HEK293 (cell line): ENCODE measurements at regions not wholly inside any gene's neighbourhood (a gene's known extent, or its start where the extent isn't known, plus 50 kb on each side); places are given as distances from the start of the nearest gene placed in this dataset.

Source experiments
- CTCF ChIA-PET: fragments of 350-600 bp; formaldehyde crosslinking; extraction: SDS; loops from one replicate; lab custom pipeline; 2021; ENCODE audit warnings: antibody characterized with exemption; lab: Yijun Ruan, JAX
- POLR2A ChIA-PET: fragments of 300-600 bp; formaldehyde crosslinking; extraction: SDS; loops from one replicate; lab custom pipeline; 2020; ENCODE audit warnings: antibody characterized with exemption, inconsistent platforms; lab: Yijun Ruan, JAX
- H3K27ac ChIP-seq: fragments of 200-500 bp; sonication (Bioruptor generic); 2 replicates; pipeline ENCODE4 v1.5.1; 2014; ENCODE audit warnings: low read depth, low read length, control low read depth, inconsistent platforms; ENCODE audit errors: extremely low read depth
- H3K36me3 ChIP-seq, 2 experiments: fragments of 200-500 bp in 1 of 2; sonication (Bioruptor generic) in 1 of 2; 1 replicate in 1 of 2; 2 replicates in 1 of 2; pipeline ENCODE4 v1.5.1; 2014 to 2017; ENCODE audit warnings: inconsistent platforms in 2 of 2, low read length in 2 of 2; ENCODE audit not compliant: control insufficient read depth in 2 of 2, insufficient read depth in 1 of 2
- H3K4me1 ChIP-seq: fragments of 200-500 bp; sonication (Bioruptor generic); 2 replicates; pipeline ENCODE4 v1.5.1; 2014; ENCODE audit warnings: mild to moderate bottlenecking, low read length, inconsistent platforms; ENCODE audit not compliant: control insufficient read depth, insufficient read depth
- H3K4me3 ChIP-seq: 2 replicates; pipeline ENCODE4 v1.5.1; 2011; ENCODE audit warnings: low read depth, mild to moderate bottlenecking, control low read depth, low read length, moderate library complexity
- H3K9me3 ChIP-seq: fragments of 200-500 bp; sonication (Bioruptor generic); 2 replicates; pipeline ENCODE4 v1.5.1; 2014; ENCODE audit warnings: low read depth, low read length, inconsistent platforms; ENCODE audit not compliant: control insufficient read depth, insufficient read depth
- AEBP2 ChIP-seq: fragments of 450-650 bp; formaldehyde crosslinking; IDR thresholded peaks from 2 replicates; pipeline ENCODE4 v1.5.1; 2016; ENCODE audit warnings: missing biosample characterization, missing genetic modification characterization, borderline replicate concordance
- BCL6B ChIP-seq: fragments of 450-650 bp; formaldehyde crosslinking; IDR thresholded peaks from 2 replicates; pipeline ENCODE4 v1.5.1; 2017; ENCODE audit warnings: missing biosample characterization, missing genetic modification characterization
- ELK4 ChIP-seq: IDR thresholded peaks from 2 replicates; pipeline ENCODE4 v1.6.1; 2011; ENCODE audit warnings: mild to moderate bottlenecking, low read depth, low read length, borderline replicate concordance
- GLI2 ChIP-seq: fragments of 450-650 bp; formaldehyde crosslinking; IDR thresholded peaks from 2 replicates; pipeline ENCODE4; 2017; ENCODE audit warnings: missing biosample characterization, missing genetic modification characterization, low read depth, borderline replicate concordance
- GLI4 ChIP-seq: fragments of 450-650 bp; formaldehyde crosslinking; IDR thresholded peaks from 2 replicates; pipeline ENCODE4 v1.5.1; 2016; ENCODE audit warnings: missing biosample characterization, missing genetic modification characterization
- HIC1 ChIP-seq: fragments of 450-650 bp; formaldehyde crosslinking; IDR thresholded peaks from 2 replicates; pipeline ENCODE4 v1.5.1; 2016; ENCODE audit warnings: missing biosample characterization, missing genetic modification characterization
- INSM2 ChIP-seq: fragments of 450-650 bp; formaldehyde crosslinking; IDR thresholded peaks from 2 replicates; pipeline ENCODE4 v1.5.1; 2016; ENCODE audit warnings: missing biosample characterization, missing genetic modification characterization
- MZF1 ChIP-seq: fragments of 450-650 bp; formaldehyde crosslinking; IDR thresholded peaks from 2 replicates; pipeline ENCODE4 v1.5.1; 2017; ENCODE audit warnings: missing biosample characterization, missing genetic modification characterization, borderline replicate concordance
- SCRT1 ChIP-seq: fragments of 450-650 bp; formaldehyde crosslinking; IDR thresholded peaks from 2 replicates; pipeline ENCODE4 v1.5.1; 2016; ENCODE audit warnings: missing biosample characterization, missing genetic modification characterization, borderline replicate concordance
- TCF7L2 ChIP-seq: IDR thresholded peaks from 2 replicates; pipeline ENCODE4 v1.6.1; 2011; ENCODE audit warnings: low read depth, mild to moderate bottlenecking, inconsistent platforms, low read length, moderate library complexity, borderline replicate concordance
- ZBTB8A ChIP-seq: fragments of 450-650 bp; formaldehyde crosslinking; IDR thresholded peaks from 2 replicates; pipeline ENCODE4 v1.5.1; 2016; ENCODE audit warnings: missing biosample characterization, missing genetic modification characterization
- ZFP41 ChIP-seq: fragments of 450-650 bp; formaldehyde crosslinking; IDR thresholded peaks from 2 replicates; pipeline ENCODE4 v1.5.1; 2016; ENCODE audit warnings: missing biosample characterization, missing genetic modification characterization, borderline replicate concordance
- ZNF112 ChIP-seq: fragments of 450-650 bp; formaldehyde crosslinking; IDR thresholded peaks from 2 replicates; pipeline ENCODE4 v1.5.0; 2017; ENCODE audit warnings: missing biosample characterization, missing genetic modification characterization
- ZNF16 ChIP-seq: fragments of 450-650 bp; formaldehyde crosslinking; IDR thresholded peaks from 2 replicates; pipeline ENCODE4 v1.5.1; 2016; ENCODE audit warnings: low read depth, missing biosample characterization, missing genetic modification characterization
- ZNF169 ChIP-seq: fragments of 450-650 bp; formaldehyde crosslinking; IDR thresholded peaks from 2 replicates; pipeline ENCODE4 v1.5.1; 2016; ENCODE audit warnings: missing biosample characterization, missing genetic modification characterization
- ZNF174 ChIP-seq: fragments of 450-650 bp; formaldehyde crosslinking; IDR thresholded peaks from 2 replicates; pipeline ENCODE4 v1.5.0; 2017; ENCODE audit warnings: missing biosample characterization, mild to moderate bottlenecking, missing genetic modification characterization
- ZNF23 ChIP-seq: fragments of 450-650 bp; formaldehyde crosslinking; IDR thresholded peaks from 2 replicates; pipeline ENCODE4 v1.5.1; 2016; ENCODE audit warnings: missing biosample characterization, missing genetic modification characterization, borderline replicate concordance
- ZNF248 ChIP-seq: fragments of 450-650 bp; formaldehyde crosslinking; IDR thresholded peaks from 2 replicates; pipeline ENCODE4 v1.5.1; 2017; ENCODE audit warnings: missing biosample characterization, missing genetic modification characterization
- ZNF274 ChIP-seq, 2 experiments: fragments of 200-500 bp in 1 of 2; fragments of 450-650 bp in 1 of 2; sonication (Bioruptor generic) in 1 of 2; formaldehyde crosslinking in 1 of 2; IDR thresholded peaks; 2 replicates each; pipeline versions ENCODE4 v1.5.1 to v1.6.1; 2014 to 2016; ENCODE audit warnings: borderline replicate concordance in 1 of 2, inconsistent platforms in 1 of 2, low read length in 1 of 2, missing biosample characterization in 1 of 2, missing genetic modification characterization in 1 of 2
- ZNF416 ChIP-seq: fragments of 450-650 bp; formaldehyde crosslinking; IDR thresholded peaks from 2 replicates; pipeline ENCODE4 v1.5.1; 2016; ENCODE audit warnings: missing biosample characterization, missing genetic modification characterization
- ZNF449 ChIP-seq: fragments of 450-650 bp; formaldehyde crosslinking; IDR thresholded peaks from 2 replicates; pipeline ENCODE4 v1.5.1; 2017; ENCODE audit warnings: missing biosample characterization, mild to moderate bottlenecking, missing genetic modification characterization, moderate library complexity
- ZNF558 ChIP-seq: fragments of 450-650 bp; formaldehyde crosslinking; IDR thresholded peaks from 2 replicates; pipeline ENCODE4 v1.5.1; 2016; ENCODE audit warnings: missing biosample characterization, missing genetic modification characterization
- ZNF664 ChIP-seq: fragments of 450-650 bp; formaldehyde crosslinking; IDR thresholded peaks from 2 replicates; pipeline ENCODE4 v1.5.1; 2016; ENCODE audit warnings: missing biosample characterization, missing genetic modification characterization
- ZNF768 ChIP-seq: fragments of 450-650 bp; formaldehyde crosslinking; IDR thresholded peaks from 2 replicates; pipeline ENCODE4 v1.5.1; 2018; ENCODE audit warnings: missing biosample characterization, mild to moderate bottlenecking, missing genetic modification characterization

GRCh38 chr6:137954253-137954652, 87.2 kb downstream of the TNFAIP3 start (continued):
- TF ChIP-seq ZNF112 (no peak), ZNF449 (tag by site-specific recombination) (no peak), ZNF169 (tag by site-specific recombination) (no peak)
- TF ChIP-seq, all 188 proteins: peak for 0

- ChIA-PET POLR2A (interaction anchor here (0.7 kb wide), 1 partner anchor 179 kb away, joined by 5 read pairs; no protein-coding TSS in a partner anchor), CTCF (interaction anchor here (2.2 kb wide), 1 partner anchor 11 kb away, joined by 14 read pairs; no protein-coding TSS in a partner anchor)
- H3K9me3 ChIP-seq: no peaks in the 10 kb centered on the region
- no peak for TF ChIP-seq BCL6B (tag by site-specific recombination)
- no peak for TF ChIP-seq ZNF174 (tag by site-specific recombination)
- TF ChIP-seq ZNF248: no peak
- no peak for TF ChIP-seq INSM2
- TF ChIP-seq ZFP41 (tag by site-specific recombination): no peak
- no peak for TF ChIP-seq AEBP2 (tag by site-specific recombination)
- TF ChIP-seq ZNF558 (tag by site-specific recombination): no peak
- TF ChIP-seq ZBTB8A (tag by site-specific recombination): no peak
- no peak for TF ChIP-seq HIC1 (tag by site-specific recombination)
- TF ChIP-seq ZNF664 (tag by site-specific recombination): no peak
- no peak for TF ChIP-seq MZF1
- H3K4me3 ChIP-seq: no peak overlapping the region
- no peaks in the 10 kb centered on the region for H3K4me1 ChIP-seq
- no peak overlapping the region for H3K27ac ChIP-seq
- H3K36me3 ChIP-seq: no peaks in the 10 kb centered on the region
Observed at GRCh38 chr6:137956098-137956488, 89.0 kb downstream of the TNFAIP3 start.

- H3K4me3 ChIP-seq: no peak overlapping the region
- CTCF ChIA-PET: interaction anchor here (0.6 to 2.3 kb wide), 4 partner anchors 10 to 918 kb away, joined by 3 to 10 read pairs (median 4); no protein-coding TSS in a partner anchor
- no peaks in the 10 kb centered on the region for H3K36me3 ChIP-seq
- TF ChIP-seq ZNF274 (IDR thresholded peaks at IDR 0.05; ENCODE audit: low read length) (no peak), ZNF274 (tag by site-specific recombination; IDR thresholded peaks at IDR 0.05; ENCODE audit: borderline replicate concordance) (no peak), GLI4 (tag by site-specific recombination) (no peak), TCF7L2 (no peak), SCRT1 (tag by site-specific recombination) (no peak), ZNF16 (tag by site-specific recombination) (no peak), ZNF23 (tag by site-specific recombination) (no peak), ELK4 (no peak), GLI2 (no peak), ZNF768 (tag by site-specific recombination) (no peak), ZNF416 (tag by site-specific recombination) (no peak)
- TF ChIP-seq, all 188 proteins: peak for 0
- no peak overlapping the region for H3K27ac ChIP-seq
- no peaks in the 10 kb centered on the region for H3K9me3 ChIP-seq
- no peaks in the 10 kb centered on the region for H3K4me1 ChIP-seq
- POLR2A ChIA-PET: no interaction called here
Observed at GRCh38 chr6:137957471-137957870, 90.4 kb downstream of the TNFAIP3 start.
